Esophagus squamous epithelium (tissue), 5 donors: ENCODE measurements at regions not wholly inside any gene's neighbourhood (a gene's known extent, or its start where the extent isn't known, plus 50 kb on each side); places are given as distances from the start of the nearest gene placed in this dataset.
A peak's percentile ranks its signal among the peaks of the same experiment; 100 is the strongest.
"Not testable (repeated sequence)": the region's sequence is repeated elsewhere in the genome, so short reads cannot be mapped to it uniquely, and the experiment has no call there.

Experiments
- DNase-seq: peaks from one replicate; lab custom pipeline; 2025; lab: John Stamatoyannopoulos, UW
- H3K27ac ChIP-seq, 4 donors: fragments of 200-600 bp; sonication (generic); one replicate each; pipeline ENCODE4 v1.5.1; 2016 to 2019; ENCODE audit warnings: mild to moderate bottlenecking in 1 of 4
- H3K27me3 ChIP-seq, 4 donors: fragments of 200-600 bp; sonication (generic); 1 replicate in 3 of 4; 2 replicates in 1 of 4; pipeline versions ENCODE4 v1.5.1 to v1.6.0; 2017 to 2021; ENCODE audit warnings: antibody characterized with exemption in 1 of 4
- H3K36me3 ChIP-seq, 3 donors: fragments of 200-600 bp; sonication (generic); one replicate each; pipeline ENCODE4 v1.5.1; 2016 to 2019
- H3K4me1 ChIP-seq, 3 donors: fragments of 200-600 bp; sonication (generic); one replicate each; pipeline ENCODE4 v1.5.1; 2017 to 2019
- H3K4me3 ChIP-seq, 4 donors: fragments of 200-600 bp; sonication (generic); 1 replicate in 3 of 4; 2 replicates in 1 of 4; pipeline ENCODE4 v1.5.1; 2016 to 2019; ENCODE audit warnings: mild to moderate bottlenecking in 2 of 4, moderate library complexity in 1 of 4
- H3K9me3 ChIP-seq, 3 donors: fragments of 200-600 bp; sonication (generic); one replicate each; pipeline ENCODE4 v1.5.1; 2016 to 2019
- CTCF ChIP-seq, 6 experiments: fragments of 450-650 bp in 4 of 6; fragments of 200-600 bp in 2 of 6; sonication (generic) in 2 of 6; IDR thresholded peaks; one replicate each; pipeline ENCODE4 v1.5.1; 2016 to 2019; ENCODE audit warnings: antibody characterized with exemption in 6 of 6, mild to moderate bottlenecking in 4 of 6, moderate library complexity in 4 of 6
- POLR2A ChIP-seq, 4 donors: fragments of 450-650 bp; IDR thresholded peaks; one replicate each; pipeline ENCODE4 v1.6.1; 2017; ENCODE audit warnings: antibody characterized with exemption in 4 of 4, mild to moderate bottlenecking in 4 of 4, moderate library complexity in 3 of 4
- WGBS, 2 donors: methylation state at CpG; one replicate each; pipeline ENCODE4 v1.1.5; 2018; 5-methylcytosine and 5-hydroxymethylcytosine counted together
- intact Hi-C: fragments of 100-400 bp; cut with DNase I; formaldehyde crosslinking; loops from one replicate; pipeline ENCODE4 v1.15.0; 2022
- donor health status: DM: yes; HTN: yes; CAD: no.

- no peak overlapping the region for H3K4me3 ChIP-seq
- no peaks in the 10 kb centered on the region for H3K4me1 ChIP-seq
- DNase-seq, result no peak
- intact Hi-C loops, result no loop called here
- no peak overlapping the region for H3K27ac ChIP-seq
- TF ChIP-seq POLR2A (IDR thresholded peaks at IDR 0.05), result no peak
- peaks cover 0 to 8% (median 0%) of the 10 kb centered on the region in 4 donors for H3K27me3 ChIP-seq
- WGBS, 2 donors, result 57 to 65% methylated on average over 3 of the region's 3 CpGs
- H3K36me3 ChIP-seq, result no peaks in the 10 kb centered on the region
- peaks cover 0 to 6% (median 3%) of the 10 kb centered on the region in 3 donors for H3K9me3 ChIP-seq
Observed at GRCh38 chr13:81018936-81019335, 678.0 kb upstream of the SPRY2 start.

GRCh38 chr13:81017513-81018152 is 676.7 kb upstream of the SPRY2 start:
- no peaks in the 10 kb centered on the region for H3K36me3 ChIP-seq
- no peaks in the 10 kb centered on the region for H3K4me1 ChIP-seq
- H3K27me3 ChIP-seq, result peaks cover 0 to 4% (median 0%) of the 10 kb centered on the region in 4 donors
- H3K9me3 ChIP-seq, result peaks cover 0 to 5% (median 3%) of the 10 kb centered on the region in 3 donors
- no peak overlapping the region for H3K27ac ChIP-seq
- intact Hi-C loops, result no loop called here
- DNase-seq, result no peak
- H3K4me3 ChIP-seq, result no peak overlapping the region
- TF ChIP-seq CTCF (IDR thresholded peaks at IDR 0.05) (peak in 4 of 6 experiments; percentile 30 to 59 (median 40)), POLR2A (IDR thresholded peaks at IDR 0.05) (no peak)
- WGBS, 2 donors, result 19 to 21% methylated on average over 4 of the region's 4 CpGs

GRCh38 chr13:81012031-81012430 is 671.1 kb upstream of the SPRY2 start:
- no peaks in the 10 kb centered on the region for H3K27me3 ChIP-seq
- H3K36me3 ChIP-seq, result no peaks in the 10 kb centered on the region
- no peaks in the 10 kb centered on the region for H3K4me1 ChIP-seq
- H3K9me3 ChIP-seq, result peaks cover 0 to 10% (median 7%) of the 10 kb centered on the region in 3 donors
- DNase-seq, result no peak
- H3K4me3 ChIP-seq, result no peak overlapping the region
- WGBS, 2 donors, result 100% methylated on average over 3 of the region's 4 CpGs
- intact Hi-C loops, result no loop called here
- TF ChIP-seq CTCF (IDR thresholded peaks at IDR 0.05) (no peak), POLR2A (IDR thresholded peaks at IDR 0.05) (no peak)
- no peak overlapping the region for H3K27ac ChIP-seq

- H3K4me3 ChIP-seq, result no peak overlapping the region
- no peak overlapping the region for H3K27ac ChIP-seq
- H3K27me3 ChIP-seq, result no peaks in the 10 kb centered on the region
- H3K36me3 ChIP-seq, result no peaks in the 10 kb centered on the region
- DNase-seq, result no peak
- intact Hi-C loops, result no loop called here
- TF ChIP-seq POLR2A (IDR thresholded peaks at IDR 0.05), result no peak
- TF ChIP-seq CTCF (IDR thresholded peaks at IDR 0.05), result no peak
- no peaks in the 10 kb centered on the region for H3K4me1 ChIP-seq
- H3K9me3 ChIP-seq, result peaks cover 0 to 25% (median 4%) of the 10 kb centered on the region in 3 donors
- WGBS, 2 donors, result 69 to 88% methylated on average over 1 of the region's 1 CpG
Observed at GRCh38 chr13:81001828-81002385, 661.0 kb upstream of the SPRY2 start.

- H3K36me3 ChIP-seq, H3K4me3 ChIP-seq, H3K27ac ChIP-seq, intact Hi-C loops, H3K27me3 ChIP-seq, H3K4me1 ChIP-seq, DNase-seq: not testable (repeated sequence)
- H3K9me3 ChIP-seq, result peaks cover 0 to 25% (median 4%) of the 10 kb centered on the region in 3 donors
- WGBS, 2 donors, result 57 to 93% methylated on average over 1 to 4 of the region's 15 CpGs
Observed at GRCh38 chr13:80998603-80999002, 657.7 kb upstream of the SPRY2 start.

- WGBS, 2 donors, result 79 to 85% methylated on average over 1 of the region's 1 CpG
- no peak overlapping the region for H3K4me3 ChIP-seq
- DNase-seq, result no peak
- TF ChIP-seq POLR2A (IDR thresholded peaks at IDR 0.05) (no peak), CTCF (IDR thresholded peaks at IDR 0.05) (no peak)
- H3K9me3 ChIP-seq, result no peaks in the 10 kb centered on the region
- no peaks in the 10 kb centered on the region for H3K36me3 ChIP-seq
- intact Hi-C loops, result no loop called here
- H3K27ac ChIP-seq, result no peak overlapping the region
- peaks cover 0 to 4% (median 0%) of the 10 kb centered on the region in 3 donors for H3K4me1 ChIP-seq
- no peaks in the 10 kb centered on the region for H3K27me3 ChIP-seq
Observed at GRCh38 chr13:80989747-80990146, 648.8 kb upstream of the SPRY2 start.
